ENCODE measurements at regions not wholly inside any gene's neighbourhood (a gene's known extent, or its start where the extent isn't known, plus 50 kb on each side); places are given as distances from the start of the nearest gene placed in this dataset.
"Not testable (repeated sequence)": the region's sequence is repeated elsewhere in the genome, so short reads cannot be mapped to it uniquely, and the experiment has no call there.

DNA sequence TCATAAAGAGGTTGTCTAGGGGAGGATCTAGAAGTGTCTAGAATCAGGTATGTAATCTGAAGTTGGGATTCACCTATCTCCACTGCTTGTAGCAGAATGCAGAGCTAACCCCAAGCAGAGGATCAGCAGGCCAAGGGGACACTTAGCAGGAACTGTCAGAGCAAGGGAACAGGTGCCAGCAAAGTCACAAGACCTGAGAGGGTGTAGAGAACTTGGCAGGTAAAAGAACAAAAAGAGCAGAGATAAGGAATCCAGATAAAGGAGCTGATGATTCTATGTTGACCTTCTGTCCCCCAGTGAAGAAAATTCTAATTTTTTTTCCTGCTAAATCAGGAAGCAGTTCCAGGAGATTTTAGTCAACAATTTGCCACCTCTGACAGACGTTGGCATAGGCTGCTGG, 91.4 kb upstream of the CCDC71L start:
- H3K4me3 Mint-ChIP-seq: no peak overlapping the region
- DNase-seq (ENCODE audit: low read depth, low spot score): no peak
- H3K36me3 Mint-ChIP-seq (ENCODE audit: low read depth): no peaks in the 10 kb centered on the region
- H3K27me3 Mint-ChIP-seq (ENCODE audit: low read depth): no peaks in the 10 kb centered on the region
- no peaks in the 10 kb centered on the region for H3K4me1 Mint-ChIP-seq
- peaks cover 10% of the 10 kb centered on the region for H3K9me3 Mint-ChIP-seq
- TF ChIP-seq, protein P1, sequence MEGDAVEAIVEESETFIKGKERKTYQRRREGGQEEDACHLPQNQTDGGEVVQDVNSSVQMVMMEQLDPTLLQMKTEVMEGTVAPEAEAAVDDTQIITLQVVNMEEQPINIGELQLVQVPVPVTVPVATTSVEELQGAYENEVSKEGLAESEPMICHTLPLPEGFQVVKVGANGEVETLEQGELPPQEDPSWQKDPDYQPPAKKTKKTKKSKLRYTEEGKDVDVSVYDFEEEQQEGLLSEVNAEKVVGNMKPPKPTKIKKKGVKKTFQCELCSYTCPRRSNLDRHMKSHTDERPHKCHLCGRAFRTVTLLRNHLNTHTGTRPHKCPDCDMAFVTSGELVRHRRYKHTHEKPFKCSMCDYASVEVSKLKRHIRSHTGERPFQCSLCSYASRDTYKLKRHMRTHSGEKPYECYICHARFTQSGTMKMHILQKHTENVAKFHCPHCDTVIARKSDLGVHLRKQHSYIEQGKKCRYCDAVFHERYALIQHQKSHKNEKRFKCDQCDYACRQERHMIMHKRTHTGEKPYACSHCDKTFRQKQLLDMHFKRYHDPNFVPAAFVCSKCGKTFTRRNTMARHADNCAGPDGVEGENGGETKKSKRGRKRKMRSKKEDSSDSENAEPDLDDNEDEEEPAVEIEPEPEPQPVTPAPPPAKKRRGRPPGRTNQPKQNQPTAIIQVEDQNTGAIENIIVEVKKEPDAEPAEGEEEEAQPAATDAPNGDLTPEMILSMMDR (conservative IDR thresholded peaks at IDR 0.05): no peak
- no peak overlapping the region for H3K27ac Mint-ChIP-seq (ENCODE audit: unreplicated experiment)

DNA sequence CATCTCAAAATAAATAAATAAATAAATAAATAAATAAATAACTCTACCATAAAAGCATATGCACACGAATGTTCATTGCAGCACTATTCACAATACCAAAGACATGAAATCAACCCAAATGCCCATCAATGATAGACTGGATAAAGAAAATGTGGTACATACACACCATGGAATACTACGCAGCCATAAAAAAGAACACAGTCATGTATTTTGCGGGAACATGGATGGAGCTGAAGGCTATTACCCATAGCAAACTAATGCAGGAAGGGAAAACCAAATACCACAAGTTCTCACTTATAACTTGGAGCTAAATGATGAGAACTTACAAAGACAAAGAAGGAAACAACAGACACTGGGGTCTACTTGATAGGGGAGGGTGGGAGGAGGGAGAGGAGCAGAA, 94.1 kb upstream of the CCDC71L start:
- DNase-seq (ENCODE audit: low read depth, low spot score); H3K27ac Mint-ChIP-seq (ENCODE audit: unreplicated experiment); H3K36me3 Mint-ChIP-seq (ENCODE audit: low read depth); H3K27me3 Mint-ChIP-seq (ENCODE audit: low read depth); H3K4me3 Mint-ChIP-seq; H3K9me3 Mint-ChIP-seq; H3K4me1 Mint-ChIP-seq: not testable (repeated sequence)

DNA sequence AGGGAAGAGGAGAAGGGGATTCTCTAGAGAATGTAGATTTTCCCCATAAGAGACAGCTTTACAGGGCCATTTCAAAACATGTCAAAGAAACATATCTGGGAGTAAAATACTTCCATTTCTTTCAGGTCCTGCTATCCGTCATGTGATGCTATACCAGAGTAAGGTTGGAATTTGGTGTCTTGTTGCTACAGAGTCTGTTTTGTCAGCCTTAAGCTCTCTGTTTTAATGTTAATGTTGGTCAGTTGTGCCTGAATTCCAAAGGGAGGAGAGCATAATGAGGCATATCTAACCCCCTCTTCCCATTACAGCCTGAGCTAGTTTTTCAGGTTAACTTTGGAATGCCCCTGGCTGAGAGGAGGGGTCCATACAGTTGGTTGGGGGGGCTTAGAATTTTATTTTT, 94.7 kb upstream of the CCDC71L start:
- no peaks in the 10 kb centered on the region for H3K4me1 Mint-ChIP-seq
- TF ChIP-seq, protein P1 (conservative IDR thresholded peaks at IDR 0.05): no peak

DNA sequence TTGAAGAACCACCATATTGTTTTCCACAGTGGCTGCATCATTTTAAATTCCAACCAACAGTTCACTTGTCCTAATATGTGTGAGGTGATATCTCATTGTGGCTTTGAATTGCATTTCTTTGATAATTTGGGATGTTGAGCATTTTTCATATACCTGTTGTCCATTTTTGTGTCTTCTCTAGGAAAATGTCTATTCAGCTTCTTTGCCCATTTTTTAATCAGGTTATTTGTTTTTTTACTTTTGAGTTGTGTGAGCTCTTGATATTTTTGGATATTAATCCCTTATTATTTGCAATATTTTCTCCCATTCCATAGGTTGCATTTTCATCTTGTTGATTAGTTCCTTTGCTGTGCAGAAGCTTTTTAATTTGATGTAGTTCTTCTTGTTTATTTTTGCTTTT, 95.1 kb upstream of the CCDC71L start:
- Mint-ChIP-seq H3K4me3 (no peak overlapping the region), H3K9me3 (peaks cover 10% of the 10 kb centered on the region), H3K27ac (ENCODE audit: unreplicated experiment) (no peak overlapping the region), H3K36me3 (ENCODE audit: low read depth) (no peaks in the 10 kb centered on the region), H3K4me1 (no peaks in the 10 kb centered on the region), H3K27me3 (ENCODE audit: low read depth) (no peaks in the 10 kb centered on the region)
- TF ChIP-seq, protein P1 (conservative IDR thresholded peaks at IDR 0.05): no peak
- no peak for DNase-seq (ENCODE audit: low read depth, low spot score)

More for the DNA sequence above, 94.7 kb upstream of the CCDC71L start:
- Mint-ChIP-seq H3K27ac (ENCODE audit: unreplicated experiment) (no peak overlapping the region), H3K27me3 (ENCODE audit: low read depth) (no peaks in the 10 kb centered on the region), H3K9me3 (peaks cover 10% of the 10 kb centered on the region), H3K4me3 (no peak overlapping the region), H3K36me3 (ENCODE audit: low read depth) (no peaks in the 10 kb centered on the region)
- no peak for DNase-seq (ENCODE audit: low read depth, low spot score)

DNA sequence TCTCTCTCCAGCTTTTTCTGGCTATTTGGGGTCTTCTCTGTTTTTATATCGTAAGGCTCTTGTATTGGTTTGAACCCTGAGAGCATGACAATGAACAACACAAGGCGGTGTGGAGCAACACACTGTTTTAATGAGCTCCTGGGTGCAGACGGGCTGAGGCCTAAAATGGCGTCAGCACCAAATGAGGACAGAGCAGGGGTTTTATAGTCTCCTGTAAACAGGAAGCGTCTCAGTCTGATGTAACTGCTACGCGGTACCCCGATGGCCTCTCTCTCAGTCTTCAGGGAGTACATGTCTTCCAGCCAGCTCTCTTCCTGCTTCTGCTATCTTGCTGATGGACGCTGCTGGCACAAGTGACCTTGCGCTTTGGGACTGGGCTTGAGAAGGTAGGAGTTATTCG, 95.9 kb upstream of the CCDC71L start:
- Mint-ChIP-seq H3K9me3 (peaks cover 10% of the 10 kb centered on the region), H3K4me3 (no peak overlapping the region), H3K4me1 (no peaks in the 10 kb centered on the region), H3K27me3 (ENCODE audit: low read depth) (no peaks in the 10 kb centered on the region), H3K36me3 (ENCODE audit: low read depth) (no peaks in the 10 kb centered on the region), H3K27ac (ENCODE audit: unreplicated experiment) (no peak overlapping the region)
- no peak for DNase-seq (ENCODE audit: low read depth, low spot score)
- TF ChIP-seq, protein P1 (conservative IDR thresholded peaks at IDR 0.05): no peak

DNA sequence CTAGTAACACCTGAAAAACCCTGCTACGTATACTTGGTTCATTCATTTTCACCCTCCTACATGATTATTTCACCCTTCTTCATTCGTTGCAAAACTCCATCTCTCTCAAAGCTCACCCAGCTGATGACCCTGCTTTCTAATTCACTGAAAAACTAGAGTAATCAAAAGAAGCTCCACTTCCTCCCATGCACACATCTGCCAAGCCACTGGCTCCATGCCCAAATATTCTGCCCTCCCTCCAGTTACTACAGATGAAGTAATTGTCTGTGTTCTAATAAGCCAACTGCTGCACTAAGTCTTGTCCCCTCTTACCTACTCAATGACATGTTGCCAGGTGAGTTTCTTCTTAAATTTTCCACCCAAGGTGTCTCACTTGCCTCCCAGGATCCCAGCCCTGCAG, 96.9 kb upstream of the CCDC71L start:
- Mint-ChIP-seq H3K27ac (ENCODE audit: unreplicated experiment) (no peak overlapping the region), H3K4me3 (no peak overlapping the region), H3K9me3 (peaks cover 10% of the 10 kb centered on the region), H3K36me3 (ENCODE audit: low read depth) (no peaks in the 10 kb centered on the region), H3K27me3 (ENCODE audit: low read depth) (no peaks in the 10 kb centered on the region), H3K4me1 (no peaks in the 10 kb centered on the region)
- DNase-seq (ENCODE audit: low read depth, low spot score): no peak
- TF ChIP-seq, protein P1 (conservative IDR thresholded peaks at IDR 0.05): no peak

DNA sequence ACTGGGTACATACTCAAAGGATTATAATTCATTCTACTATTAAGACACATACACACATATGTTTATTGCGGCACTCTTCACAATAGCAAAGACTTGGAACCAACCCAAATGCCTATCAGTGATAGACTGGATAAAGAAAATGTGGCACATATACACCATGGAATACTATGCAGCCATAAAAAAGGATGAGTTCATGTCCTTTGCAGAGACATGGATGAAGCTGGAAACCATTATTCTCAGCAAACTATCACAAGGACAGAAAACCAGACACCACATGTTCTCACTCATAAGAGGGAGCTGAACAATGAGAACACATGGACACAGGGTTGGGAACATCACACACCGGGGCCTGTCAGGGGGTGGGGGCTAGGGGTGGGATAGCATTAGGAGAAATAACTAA, 101.9 kb upstream of the CCDC71L start:
- H3K4me1 Mint-ChIP-seq; H3K27ac Mint-ChIP-seq (ENCODE audit: unreplicated experiment); H3K27me3 Mint-ChIP-seq (ENCODE audit: low read depth); H3K4me3 Mint-ChIP-seq; DNase-seq (ENCODE audit: low read depth, low spot score); H3K9me3 Mint-ChIP-seq; H3K36me3 Mint-ChIP-seq (ENCODE audit: low read depth): not testable (repeated sequence)

Data from neural crest cell (in vitro differentiated cells).